Lower lobe of right lung (tissue), 2 donors: ENCODE measurements at regions not wholly inside any gene's neighbourhood (a gene's known extent, or its start where the extent isn't known, plus 50 kb on each side); places are given as distances from the start of the nearest gene placed in this dataset.

Source experiments
- ATAC-seq, 2 donors: fragments of 200-7000 bp; cut with Tn5 transposase; one replicate each; pipeline ENCODE4 v1.9.1; 2020 to 2022; ENCODE audit warnings: mild to moderate bottlenecking in 2 of 2, moderate library complexity in 2 of 2
- DNase-seq: peaks from one replicate; pipeline ENCODE4 v3.0.0-alpha.2; 2020
- H3K27ac ChIP-seq: fragments of 200-600 bp; one replicate; pipeline ENCODE4 v1.8.0; 2022
- H3K27me3 ChIP-seq: fragments of 200-600 bp; one replicate; pipeline ENCODE4 v1.8.0; 2022; ENCODE audit warnings: low read depth
- H3K36me3 ChIP-seq: fragments of 200-600 bp; one replicate; pipeline ENCODE4 v1.8.0; 2022; ENCODE audit warnings: mild to moderate bottlenecking
- H3K4me1 ChIP-seq: fragments of 200-600 bp; one replicate; pipeline ENCODE4 v1.8.0; 2022
- H3K4me3 ChIP-seq: fragments of 200-600 bp; one replicate; pipeline ENCODE4 v1.8.0; 2022; ENCODE audit warnings: mild to moderate bottlenecking
- H3K9me3 ChIP-seq: fragments of 200-600 bp; one replicate; pipeline ENCODE4 v1.8.0; 2022
- intact Hi-C: fragments of 100-400 bp; cut with DNase I; formaldehyde crosslinking; loops from one replicate; pipeline ENCODE4 v1.11.0; 2022
- TF ChIP-seq, protein P1 (sequence below): fragments of 200-600 bp; IDR thresholded peaks from one replicate; pipeline ENCODE4 v1.8.0; 2022; ENCODE audit warnings: antibody characterized with exemption, mild to moderate bottlenecking
- donor health status: DM: no; HTN: yes; CAD: no; lungs with severe emphysema.

DNA sequence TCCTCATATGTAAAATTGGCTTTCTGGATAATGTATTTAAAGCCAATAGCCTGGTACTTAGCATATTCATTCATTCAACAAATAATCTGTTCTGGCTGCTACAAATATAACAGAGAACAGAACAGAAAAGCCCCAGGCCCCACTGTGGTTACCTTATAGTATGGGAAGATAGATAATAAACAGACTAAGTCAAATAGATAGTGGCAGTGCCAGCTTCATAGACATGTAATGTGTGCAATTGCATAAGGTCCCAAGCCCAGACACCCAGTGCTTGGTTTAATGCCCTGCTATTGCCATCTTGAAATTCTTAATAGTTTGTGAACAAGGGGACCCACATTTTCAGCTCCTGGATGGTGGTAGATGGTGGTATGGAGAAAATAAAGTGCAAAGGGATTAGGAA, 320.2 kb upstream of the USP15 start:
- Histone ChIP-seq H3K27ac (no peak overlapping the region), H3K9me3 (no peaks in the 10 kb centered on the region), H3K36me3 (no peaks in the 10 kb centered on the region), H3K4me3 (no peak overlapping the region), H3K27me3 (no peaks in the 10 kb centered on the region), H3K4me1 (no peaks in the 10 kb centered on the region)
- no peak for DNase-seq
- no peak for ATAC-seq
- intact Hi-C loops, result no loop called here
- TF ChIP-seq, protein P1, sequence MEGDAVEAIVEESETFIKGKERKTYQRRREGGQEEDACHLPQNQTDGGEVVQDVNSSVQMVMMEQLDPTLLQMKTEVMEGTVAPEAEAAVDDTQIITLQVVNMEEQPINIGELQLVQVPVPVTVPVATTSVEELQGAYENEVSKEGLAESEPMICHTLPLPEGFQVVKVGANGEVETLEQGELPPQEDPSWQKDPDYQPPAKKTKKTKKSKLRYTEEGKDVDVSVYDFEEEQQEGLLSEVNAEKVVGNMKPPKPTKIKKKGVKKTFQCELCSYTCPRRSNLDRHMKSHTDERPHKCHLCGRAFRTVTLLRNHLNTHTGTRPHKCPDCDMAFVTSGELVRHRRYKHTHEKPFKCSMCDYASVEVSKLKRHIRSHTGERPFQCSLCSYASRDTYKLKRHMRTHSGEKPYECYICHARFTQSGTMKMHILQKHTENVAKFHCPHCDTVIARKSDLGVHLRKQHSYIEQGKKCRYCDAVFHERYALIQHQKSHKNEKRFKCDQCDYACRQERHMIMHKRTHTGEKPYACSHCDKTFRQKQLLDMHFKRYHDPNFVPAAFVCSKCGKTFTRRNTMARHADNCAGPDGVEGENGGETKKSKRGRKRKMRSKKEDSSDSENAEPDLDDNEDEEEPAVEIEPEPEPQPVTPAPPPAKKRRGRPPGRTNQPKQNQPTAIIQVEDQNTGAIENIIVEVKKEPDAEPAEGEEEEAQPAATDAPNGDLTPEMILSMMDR, result no peak

DNA sequence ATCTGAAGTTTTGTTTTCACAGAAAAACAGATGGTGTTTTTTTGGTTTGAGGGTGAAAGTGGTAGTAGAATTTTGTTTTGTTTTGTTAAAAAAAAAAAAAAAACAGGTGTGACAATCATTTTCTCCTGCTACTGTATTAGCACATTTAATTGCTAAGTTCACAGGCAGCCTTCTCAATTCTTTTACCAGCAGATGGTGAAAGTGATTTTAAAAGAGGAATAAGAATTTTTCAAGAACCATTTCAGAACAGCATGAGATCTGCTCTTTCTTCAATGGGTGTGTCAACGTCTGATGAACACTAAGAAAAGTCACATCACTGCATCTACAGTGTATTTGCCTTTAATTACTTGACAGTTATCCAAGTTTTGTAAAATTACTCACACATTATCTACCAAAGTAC, 303.7 kb upstream of the USP15 start:
- H3K36me3 ChIP-seq, result no peaks in the 10 kb centered on the region
- TF ChIP-seq, protein P1, result no peak
- no peaks in the 10 kb centered on the region for H3K9me3 ChIP-seq
- no peaks in the 10 kb centered on the region for H3K27me3 ChIP-seq
- DNase-seq (no peak), ATAC-seq (no peak)
- intact Hi-C loops, result no loop called here
- no peaks in the 10 kb centered on the region for H3K4me1 ChIP-seq
- H3K27ac ChIP-seq, result no peak overlapping the region
- no peak overlapping the region for H3K4me3 ChIP-seq

DNA sequence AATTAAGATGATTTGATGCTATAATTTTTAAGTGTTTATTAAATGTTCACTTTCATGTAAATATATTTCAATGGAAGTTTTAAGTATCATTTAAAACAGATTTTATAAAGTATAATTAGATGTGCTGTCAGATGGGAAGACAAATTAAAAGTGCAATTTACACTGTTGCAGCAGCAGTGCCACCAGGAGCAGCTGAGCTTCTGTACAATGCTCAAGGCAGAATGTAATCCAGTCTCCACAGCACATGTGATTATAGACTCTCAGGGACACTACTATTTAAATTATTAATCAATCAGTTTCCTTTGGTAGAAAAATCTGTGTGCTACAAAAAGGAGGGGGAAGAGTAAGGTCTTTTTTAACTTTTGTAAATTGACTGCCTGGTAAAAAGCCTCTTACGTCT, 285.7 kb upstream of the USP15 start:
- H3K4me3 ChIP-seq, result no peak overlapping the region
- no peaks in the 10 kb centered on the region for H3K36me3 ChIP-seq
- no peaks in the 10 kb centered on the region for H3K9me3 ChIP-seq
- ATAC-seq (no peak), DNase-seq (no peak)
- H3K27ac ChIP-seq, result no peak overlapping the region
- TF ChIP-seq, protein P1, result no peak
- no peaks in the 10 kb centered on the region for H3K4me1 ChIP-seq
- intact Hi-C loops, result no loop called here
- no peaks in the 10 kb centered on the region for H3K27me3 ChIP-seq

DNA sequence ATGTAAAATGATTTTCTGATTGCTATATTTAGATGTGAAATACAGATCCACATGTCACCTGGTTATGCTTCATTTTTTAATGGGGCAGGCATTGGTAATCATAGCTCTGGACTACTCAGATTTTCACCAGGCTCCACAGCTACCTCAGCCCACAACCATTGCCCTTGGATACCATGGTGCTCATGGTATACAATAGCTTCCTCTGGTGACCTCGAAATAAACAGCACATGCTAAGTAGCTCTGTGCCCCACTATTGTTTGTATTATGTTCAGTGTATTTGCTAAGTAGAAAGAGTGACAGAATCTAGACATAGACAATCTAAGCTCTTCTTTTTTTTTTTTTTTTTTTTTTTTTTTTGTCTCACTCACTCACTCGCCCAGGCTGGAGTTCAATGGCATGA, 274.4 kb upstream of the USP15 start:
- ATAC-seq, result no peak
- intact Hi-C loops, result no loop called here
- no peak for DNase-seq
- Histone ChIP-seq H3K4me1 (no peaks in the 10 kb centered on the region), H3K36me3 (no peaks in the 10 kb centered on the region), H3K4me3 (no peak overlapping the region), H3K9me3 (no peaks in the 10 kb centered on the region), H3K27me3 (no peaks in the 10 kb centered on the region), H3K27ac (no peak overlapping the region)
- TF ChIP-seq, protein P1, result no peak

DNA sequence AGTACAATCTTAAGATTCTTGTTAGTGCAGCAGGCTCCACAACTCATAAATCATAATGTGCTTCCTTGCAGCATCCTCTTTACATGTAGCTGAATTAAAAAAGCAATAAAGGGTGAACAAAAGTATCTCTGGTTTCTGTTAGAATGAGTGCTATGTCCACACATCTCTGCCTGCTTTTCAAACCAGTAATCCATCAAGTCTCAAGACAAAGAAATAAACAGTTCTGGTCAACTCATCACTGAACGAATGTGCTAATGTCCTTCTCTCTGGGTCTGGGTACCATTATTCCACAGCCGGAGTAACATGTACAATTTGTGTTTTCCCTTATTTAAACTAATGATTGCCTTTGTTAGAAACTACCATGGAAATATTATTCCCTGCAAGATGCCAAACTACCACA, 273.0 kb upstream of the USP15 start:
- H3K27ac ChIP-seq, result no peak overlapping the region
- TF ChIP-seq, protein P1, result no peak
- no peaks in the 10 kb centered on the region for H3K9me3 ChIP-seq
- intact Hi-C loops, result no loop called here
- H3K27me3 ChIP-seq, result no peaks in the 10 kb centered on the region
- H3K36me3 ChIP-seq, result no peaks in the 10 kb centered on the region
- DNase-seq (no peak), ATAC-seq (no peak)
- H3K4me1 ChIP-seq, result no peaks in the 10 kb centered on the region
- no peak overlapping the region for H3K4me3 ChIP-seq

DNA sequence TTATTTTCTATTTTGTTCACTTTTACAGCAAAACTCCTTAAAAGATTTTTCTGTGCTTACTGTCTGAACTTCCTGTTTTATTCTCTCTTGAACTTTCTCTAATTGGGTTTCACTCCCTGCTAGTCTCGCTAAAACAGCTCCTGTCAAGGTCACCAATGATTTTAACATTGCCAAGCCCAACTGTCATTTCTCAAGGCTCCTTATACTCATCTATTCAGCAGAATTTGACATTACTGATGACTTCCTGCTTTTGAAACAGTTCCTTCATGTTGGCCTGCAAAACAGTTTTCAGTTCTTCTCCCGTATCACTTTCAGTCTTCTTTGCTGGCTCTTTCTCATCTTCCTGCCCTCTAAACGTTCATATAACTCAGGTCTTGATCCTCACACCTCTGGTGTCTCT, 268.5 kb upstream of the USP15 start:
- no peak overlapping the region for H3K27ac ChIP-seq
- no peak for DNase-seq
- TF ChIP-seq, protein P1, result no peak
- H3K4me3 ChIP-seq, result no peak overlapping the region
- no peaks in the 10 kb centered on the region for H3K4me1 ChIP-seq
- intact Hi-C loops, result no loop called here
- H3K36me3 ChIP-seq, result no peaks in the 10 kb centered on the region
- H3K9me3 ChIP-seq, result no peaks in the 10 kb centered on the region
- no peak for ATAC-seq
- H3K27me3 ChIP-seq, result no peaks in the 10 kb centered on the region
